ENCODE measurements at regions not wholly inside any gene's neighbourhood (a gene's known extent, or its start where the extent isn't known, plus 50 kb on each side); places are given as distances from the start of the nearest gene placed in this dataset.

DNA sequence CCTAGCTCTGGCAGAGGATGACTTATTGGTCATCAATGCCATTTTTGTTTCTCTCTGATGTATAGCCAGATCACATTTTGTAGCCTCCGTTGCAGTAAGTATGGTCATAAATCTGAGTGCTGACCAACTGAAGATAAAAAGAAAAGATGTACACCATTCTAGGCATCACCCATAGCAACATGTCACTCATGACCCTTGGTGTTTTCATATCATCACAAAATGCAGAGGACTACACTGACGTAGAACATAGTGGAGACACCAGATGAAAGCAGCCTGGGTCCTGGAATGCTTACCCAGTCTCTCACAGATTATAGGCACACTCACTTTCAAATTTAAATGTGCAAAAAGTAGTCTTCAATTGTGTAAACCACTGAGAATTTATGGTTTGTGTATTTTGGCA is 172.8 kb downstream of the PDHA2 start:
- H3K4me2 ChIP-seq (ENCODE audit: control insufficient read depth, extremely low read depth, insufficient read depth, low read depth, low read length): no peak overlapping the region
- DNase-seq (ENCODE audit: low read depth, low spot score) (no peak), FAIRE-seq (no peak)
- dilution Hi-C loops (cut with MboI; ENCODE audit: extremely low pct_ligation_motif_present, low sequenced_read_pairs): no loop called here
- H3K36me3 ChIP-seq (ENCODE audit: control insufficient read depth in 2 of 2, extremely low read depth in 1 of 2, insufficient read depth in 2 of 2, low read length in 2 of 2): no peaks in the 10 kb centered on the region
- no peaks in the 10 kb centered on the region for H4K20me1 ChIP-seq (ENCODE audit: control insufficient read depth, extremely low read depth, insufficient read depth, low read length)
- H3K9me1 ChIP-seq (ENCODE audit: control insufficient read depth, extremely low read depth, insufficient read depth, low read length): no peaks in the 10 kb centered on the region
- no peaks in the 10 kb centered on the region for H3K27me3 ChIP-seq (ENCODE audit: control insufficient read depth, extremely low read depth, insufficient read depth, low read length)
- H2AFZ ChIP-seq (ENCODE audit: control insufficient read depth, low read length): no peak overlapping the region
- H3K27ac ChIP-seq (ENCODE audit: control insufficient read depth, insufficient read depth, low read length): no peak overlapping the region
- H3K4me1 ChIP-seq (ENCODE audit: control insufficient read depth, extremely low read depth, insufficient read depth, low read length): no peaks in the 10 kb centered on the region
- TF ChIP-seq, protein P1, sequence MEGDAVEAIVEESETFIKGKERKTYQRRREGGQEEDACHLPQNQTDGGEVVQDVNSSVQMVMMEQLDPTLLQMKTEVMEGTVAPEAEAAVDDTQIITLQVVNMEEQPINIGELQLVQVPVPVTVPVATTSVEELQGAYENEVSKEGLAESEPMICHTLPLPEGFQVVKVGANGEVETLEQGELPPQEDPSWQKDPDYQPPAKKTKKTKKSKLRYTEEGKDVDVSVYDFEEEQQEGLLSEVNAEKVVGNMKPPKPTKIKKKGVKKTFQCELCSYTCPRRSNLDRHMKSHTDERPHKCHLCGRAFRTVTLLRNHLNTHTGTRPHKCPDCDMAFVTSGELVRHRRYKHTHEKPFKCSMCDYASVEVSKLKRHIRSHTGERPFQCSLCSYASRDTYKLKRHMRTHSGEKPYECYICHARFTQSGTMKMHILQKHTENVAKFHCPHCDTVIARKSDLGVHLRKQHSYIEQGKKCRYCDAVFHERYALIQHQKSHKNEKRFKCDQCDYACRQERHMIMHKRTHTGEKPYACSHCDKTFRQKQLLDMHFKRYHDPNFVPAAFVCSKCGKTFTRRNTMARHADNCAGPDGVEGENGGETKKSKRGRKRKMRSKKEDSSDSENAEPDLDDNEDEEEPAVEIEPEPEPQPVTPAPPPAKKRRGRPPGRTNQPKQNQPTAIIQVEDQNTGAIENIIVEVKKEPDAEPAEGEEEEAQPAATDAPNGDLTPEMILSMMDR (optimal IDR thresholded peaks at IDR 0.05 in 1 of 3, IDR thresholded peaks at IDR 0.05 in 1 of 3, conservative IDR thresholded peaks at IDR 0.05 in 1 of 3; ENCODE audit: extremely low read depth in 1 of 3, insufficient read depth in 2 of 3, low read length in 3 of 3): no peak
- TF ChIP-seq EZH2 (IDR thresholded peaks at IDR 0.05; ENCODE audit: low read length): no peak
- no peaks in the 10 kb centered on the region for H3K9me3 ChIP-seq (ENCODE audit: control insufficient read depth, low read depth, low read length)
- no peak overlapping the region for H3K4me3 ChIP-seq (ENCODE audit: control insufficient read depth in 2 of 3, extremely low read depth in 1 of 3, insufficient read depth in 2 of 3, low read depth in 1 of 3, low read length in 3 of 3)
- H3K9ac ChIP-seq (ENCODE audit: control insufficient read depth, extremely low read depth, insufficient read depth, low read length): no peak overlapping the region
- H3K79me2 ChIP-seq (ENCODE audit: control insufficient read depth, insufficient read depth, low read length): no peaks in the 10 kb centered on the region

GRCh38 chr4:96016634-96017299 is 176.9 kb downstream of the PDHA2 start:
- dilution Hi-C loops (cut with MboI; ENCODE audit: extremely low pct_ligation_motif_present, low sequenced_read_pairs): no loop called here
- no peak overlapping the region for H2AFZ ChIP-seq (ENCODE audit: control insufficient read depth, low read length)
- FAIRE-seq (no peak), DNase-seq (ENCODE audit: low read depth, low spot score) (no peak)
- no peak overlapping the region for H3K4me2 ChIP-seq (ENCODE audit: control insufficient read depth, extremely low read depth, insufficient read depth, low read depth, low read length)
- H3K9me1 ChIP-seq (ENCODE audit: control insufficient read depth, extremely low read depth, insufficient read depth, low read length): no peaks in the 10 kb centered on the region
- H3K27ac ChIP-seq (ENCODE audit: control insufficient read depth, insufficient read depth, low read length): no peak overlapping the region
- H3K9ac ChIP-seq (ENCODE audit: control insufficient read depth, extremely low read depth, insufficient read depth, low read length): no peak overlapping the region
- no peak overlapping the region for H3K4me3 ChIP-seq (ENCODE audit: control insufficient read depth in 2 of 3, extremely low read depth in 1 of 3, insufficient read depth in 2 of 3, low read depth in 1 of 3, low read length in 3 of 3)
- H3K36me3 ChIP-seq (ENCODE audit: control insufficient read depth in 2 of 2, extremely low read depth in 1 of 2, insufficient read depth in 2 of 2, low read length in 2 of 2): no peaks in the 10 kb centered on the region
- TF ChIP-seq, protein P1 (optimal IDR thresholded peaks at IDR 0.05 in 1 of 3, IDR thresholded peaks at IDR 0.05 in 1 of 3, conservative IDR thresholded peaks at IDR 0.05 in 1 of 3; ENCODE audit: extremely low read depth in 1 of 3, insufficient read depth in 2 of 3, low read length in 3 of 3): no peak
- TF ChIP-seq EZH2 (IDR thresholded peaks at IDR 0.05; ENCODE audit: low read length): no peak
- no peaks in the 10 kb centered on the region for H3K9me3 ChIP-seq (ENCODE audit: control insufficient read depth, low read depth, low read length)
- no peaks in the 10 kb centered on the region for H4K20me1 ChIP-seq (ENCODE audit: control insufficient read depth, extremely low read depth, insufficient read depth, low read length)
- H3K4me1 ChIP-seq (ENCODE audit: control insufficient read depth, extremely low read depth, insufficient read depth, low read length): no peaks in the 10 kb centered on the region
- no peaks in the 10 kb centered on the region for H3K79me2 ChIP-seq (ENCODE audit: control insufficient read depth, insufficient read depth, low read length)
- no peaks in the 10 kb centered on the region for H3K27me3 ChIP-seq (ENCODE audit: control insufficient read depth, extremely low read depth, insufficient read depth, low read length)

Data from keratinocyte (primary cell).